ENCODE measurements at regions not wholly inside any gene's neighbourhood (a gene's known extent, or its start where the extent isn't known, plus 50 kb on each side); places are given as distances from the start of the nearest gene placed in this dataset.

GRCh38 chr10:120270906-120271305 lies 186.1 kb upstream of the PLPP4 start:
- TF ChIP-seq EZH2phosphoT487 (IDR thresholded peaks at IDR 0.05) (no peak), EZH2 (IDR thresholded peaks at IDR 0.05) (no peak), CTCF (IDR thresholded peaks at IDR 0.05) (no peak)
- H3K36me3 ChIP-seq = no peaks in the 10 kb centered on the region
- no peak overlapping the region for H3K27ac Mint-ChIP-seq
- peak overlapping the region; percentile 26 for H2AFZ ChIP-seq (replicated peaks)
- no peaks in the 10 kb centered on the region for H4K20me1 ChIP-seq (ENCODE audit: low read depth)
- no peaks in the 10 kb centered on the region for H3K36me3 Mint-ChIP-seq
- no peaks in the 10 kb centered on the region for H3K9me3 Mint-ChIP-seq
- no peaks in the 10 kb centered on the region for H3K4me1 Mint-ChIP-seq
- DNase-seq (ENCODE audit: low spot score) = no peak
- no peaks in the 10 kb centered on the region for H3K27me3 Mint-ChIP-seq (ENCODE audit: insufficient read depth, low read depth)
- H3K4me2 ChIP-seq = no peak overlapping the region
- H3K9me3 ChIP-seq (ENCODE audit: low read depth) = no peaks in the 10 kb centered on the region
- H3K4me3 ChIP-seq = no peak overlapping the region
- no peaks in the 10 kb centered on the region for H3K79me2 ChIP-seq (ENCODE audit: low read depth)
- no peak overlapping the region for H3K4me3 Mint-ChIP-seq
- H3K27ac ChIP-seq = no peak overlapping the region
- H3K9ac ChIP-seq = no peak overlapping the region
- no peaks in the 10 kb centered on the region for H3F3A ChIP-seq (ENCODE audit: low read depth)
- H3K27me3 ChIP-seq = no peaks in the 10 kb centered on the region
- H3K4me1 ChIP-seq = no peaks in the 10 kb centered on the region

GRCh38 chr10:120271696-120272095 lies 185.3 kb upstream of the PLPP4 start:
- H3K36me3 ChIP-seq = no peaks in the 10 kb centered on the region

DNA sequence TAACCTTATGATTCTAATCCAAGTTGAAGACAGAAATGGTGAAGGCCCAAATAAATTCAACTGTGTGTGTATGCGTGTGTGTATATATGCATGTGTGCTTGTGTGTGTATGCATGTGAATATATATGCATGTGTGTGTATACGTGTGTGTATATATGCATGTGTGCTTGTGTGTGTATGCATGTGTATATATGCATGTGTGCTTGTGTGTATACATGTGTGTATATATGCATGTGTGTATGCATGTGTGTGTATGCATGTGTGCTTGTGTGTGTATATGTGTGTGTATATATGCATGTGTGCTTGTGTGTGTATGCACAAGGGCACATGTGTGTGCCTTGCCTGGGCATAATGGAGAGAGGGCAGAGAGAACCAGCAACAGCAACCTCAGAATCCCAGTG lies 184.7 kb upstream of the PLPP4 start:
- H3K4me1 Mint-ChIP-seq = no peaks in the 10 kb centered on the region
- Histone ChIP-seq H3K27me3 (no peaks in the 10 kb centered on the region), H3K9me3 (ENCODE audit: low read depth) (no peaks in the 10 kb centered on the region), H4K20me1 (ENCODE audit: low read depth) (no peaks in the 10 kb centered on the region), H2AFZ (replicated peaks) (no peak overlapping the region), H3K9ac (no peak overlapping the region), H3K4me1 (no peaks in the 10 kb centered on the region), H3K4me2 (no peak overlapping the region), H3K4me3 (no peak overlapping the region), H3K36me3 (no peaks in the 10 kb centered on the region), H3K79me2 (ENCODE audit: low read depth) (no peaks in the 10 kb centered on the region), H3F3A (ENCODE audit: low read depth) (no peaks in the 10 kb centered on the region), H3K27ac (no peak overlapping the region)
- no peak for DNase-seq (ENCODE audit: low spot score)
- no peak overlapping the region for H3K27ac Mint-ChIP-seq
- no peaks in the 10 kb centered on the region for H3K36me3 Mint-ChIP-seq
- no peaks in the 10 kb centered on the region for H3K9me3 Mint-ChIP-seq
- no peak for TF ChIP-seq EZH2 (IDR thresholded peaks at IDR 0.05)
- no peak for TF ChIP-seq CTCF (IDR thresholded peaks at IDR 0.05)
- no peak for TF ChIP-seq EZH2phosphoT487 (IDR thresholded peaks at IDR 0.05)
- no peak overlapping the region for H3K4me3 Mint-ChIP-seq
- H3K27me3 Mint-ChIP-seq (ENCODE audit: insufficient read depth, low read depth) = no peaks in the 10 kb centered on the region

More at GRCh38 chr10:120271696-120272095, 185.3 kb upstream of the PLPP4 start:
- no peak overlapping the region for H3K27ac Mint-ChIP-seq
- no peak overlapping the region for H3K4me3 Mint-ChIP-seq
- H3K4me2 ChIP-seq = no peak overlapping the region
- H3K9me3 Mint-ChIP-seq = no peaks in the 10 kb centered on the region
- no peaks in the 10 kb centered on the region for H3K79me2 ChIP-seq (ENCODE audit: low read depth)
- H3K9me3 ChIP-seq (ENCODE audit: low read depth) = no peaks in the 10 kb centered on the region
- no peaks in the 10 kb centered on the region for H3K4me1 Mint-ChIP-seq
- H3K4me1 ChIP-seq = no peaks in the 10 kb centered on the region
- H3F3A ChIP-seq (ENCODE audit: low read depth) = no peaks in the 10 kb centered on the region
- H3K9ac ChIP-seq = no peak overlapping the region
- no peaks in the 10 kb centered on the region for H3K27me3 ChIP-seq
- TF ChIP-seq CTCF (IDR thresholded peaks at IDR 0.05) = no peak
- TF ChIP-seq EZH2phosphoT487 (IDR thresholded peaks at IDR 0.05) = no peak
- TF ChIP-seq EZH2 (IDR thresholded peaks at IDR 0.05) = no peak
- H3K36me3 Mint-ChIP-seq = no peaks in the 10 kb centered on the region
- no peaks in the 10 kb centered on the region for H4K20me1 ChIP-seq (ENCODE audit: low read depth)
- no peaks in the 10 kb centered on the region for H3K27me3 Mint-ChIP-seq (ENCODE audit: insufficient read depth, low read depth)
- no peak overlapping the region for H2AFZ ChIP-seq (replicated peaks)
- no peak overlapping the region for H3K27ac ChIP-seq
- H3K4me3 ChIP-seq = no peak overlapping the region
- no peak for DNase-seq (ENCODE audit: low spot score)

Measured in neural progenitor cell (in vitro differentiated cells).